ENCODE measurements at regions not wholly inside any gene's neighbourhood (a gene's known extent, or its start where the extent isn't known, plus 50 kb on each side); places are given as distances from the start of the nearest gene placed in this dataset.

- TF ChIP-seq CTCF (conservative IDR thresholded peaks at IDR 0.05; ENCODE audit: low read length) (no peak), EZH2phosphoT487 (IDR thresholded peaks at IDR 0.05; ENCODE audit: borderline replicate concordance) (no peak)
Observed at GRCh38 chr22:49398646-49399045, 429.0 kb downstream of the BRD1 start.
